ENCODE measurements at regions not wholly inside any gene's neighbourhood (a gene's known extent, or its start where the extent isn't known, plus 50 kb on each side); places are given as distances from the start of the nearest gene placed in this dataset.

DNA sequence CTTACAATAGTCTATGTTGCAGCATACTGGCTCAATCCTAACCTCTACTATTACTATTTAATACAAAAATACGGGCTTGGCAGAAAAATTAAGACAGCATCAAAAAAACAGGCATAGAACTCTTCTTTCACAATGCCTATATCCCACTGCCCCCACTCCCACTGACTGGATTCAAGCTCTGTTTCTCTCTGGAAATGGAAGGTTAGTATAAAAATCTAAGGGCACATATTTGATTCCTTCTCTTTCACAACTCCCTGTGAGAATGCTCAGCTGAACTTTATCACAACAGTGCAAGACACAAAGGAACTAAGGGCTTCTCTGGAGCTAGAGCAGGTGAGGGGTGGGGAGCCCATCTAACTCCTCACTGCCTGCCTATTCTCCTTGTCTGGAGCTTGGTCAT is 258.4 kb upstream of the FAM83B start (continued):
- TF ChIP-seq, protein P1, sequence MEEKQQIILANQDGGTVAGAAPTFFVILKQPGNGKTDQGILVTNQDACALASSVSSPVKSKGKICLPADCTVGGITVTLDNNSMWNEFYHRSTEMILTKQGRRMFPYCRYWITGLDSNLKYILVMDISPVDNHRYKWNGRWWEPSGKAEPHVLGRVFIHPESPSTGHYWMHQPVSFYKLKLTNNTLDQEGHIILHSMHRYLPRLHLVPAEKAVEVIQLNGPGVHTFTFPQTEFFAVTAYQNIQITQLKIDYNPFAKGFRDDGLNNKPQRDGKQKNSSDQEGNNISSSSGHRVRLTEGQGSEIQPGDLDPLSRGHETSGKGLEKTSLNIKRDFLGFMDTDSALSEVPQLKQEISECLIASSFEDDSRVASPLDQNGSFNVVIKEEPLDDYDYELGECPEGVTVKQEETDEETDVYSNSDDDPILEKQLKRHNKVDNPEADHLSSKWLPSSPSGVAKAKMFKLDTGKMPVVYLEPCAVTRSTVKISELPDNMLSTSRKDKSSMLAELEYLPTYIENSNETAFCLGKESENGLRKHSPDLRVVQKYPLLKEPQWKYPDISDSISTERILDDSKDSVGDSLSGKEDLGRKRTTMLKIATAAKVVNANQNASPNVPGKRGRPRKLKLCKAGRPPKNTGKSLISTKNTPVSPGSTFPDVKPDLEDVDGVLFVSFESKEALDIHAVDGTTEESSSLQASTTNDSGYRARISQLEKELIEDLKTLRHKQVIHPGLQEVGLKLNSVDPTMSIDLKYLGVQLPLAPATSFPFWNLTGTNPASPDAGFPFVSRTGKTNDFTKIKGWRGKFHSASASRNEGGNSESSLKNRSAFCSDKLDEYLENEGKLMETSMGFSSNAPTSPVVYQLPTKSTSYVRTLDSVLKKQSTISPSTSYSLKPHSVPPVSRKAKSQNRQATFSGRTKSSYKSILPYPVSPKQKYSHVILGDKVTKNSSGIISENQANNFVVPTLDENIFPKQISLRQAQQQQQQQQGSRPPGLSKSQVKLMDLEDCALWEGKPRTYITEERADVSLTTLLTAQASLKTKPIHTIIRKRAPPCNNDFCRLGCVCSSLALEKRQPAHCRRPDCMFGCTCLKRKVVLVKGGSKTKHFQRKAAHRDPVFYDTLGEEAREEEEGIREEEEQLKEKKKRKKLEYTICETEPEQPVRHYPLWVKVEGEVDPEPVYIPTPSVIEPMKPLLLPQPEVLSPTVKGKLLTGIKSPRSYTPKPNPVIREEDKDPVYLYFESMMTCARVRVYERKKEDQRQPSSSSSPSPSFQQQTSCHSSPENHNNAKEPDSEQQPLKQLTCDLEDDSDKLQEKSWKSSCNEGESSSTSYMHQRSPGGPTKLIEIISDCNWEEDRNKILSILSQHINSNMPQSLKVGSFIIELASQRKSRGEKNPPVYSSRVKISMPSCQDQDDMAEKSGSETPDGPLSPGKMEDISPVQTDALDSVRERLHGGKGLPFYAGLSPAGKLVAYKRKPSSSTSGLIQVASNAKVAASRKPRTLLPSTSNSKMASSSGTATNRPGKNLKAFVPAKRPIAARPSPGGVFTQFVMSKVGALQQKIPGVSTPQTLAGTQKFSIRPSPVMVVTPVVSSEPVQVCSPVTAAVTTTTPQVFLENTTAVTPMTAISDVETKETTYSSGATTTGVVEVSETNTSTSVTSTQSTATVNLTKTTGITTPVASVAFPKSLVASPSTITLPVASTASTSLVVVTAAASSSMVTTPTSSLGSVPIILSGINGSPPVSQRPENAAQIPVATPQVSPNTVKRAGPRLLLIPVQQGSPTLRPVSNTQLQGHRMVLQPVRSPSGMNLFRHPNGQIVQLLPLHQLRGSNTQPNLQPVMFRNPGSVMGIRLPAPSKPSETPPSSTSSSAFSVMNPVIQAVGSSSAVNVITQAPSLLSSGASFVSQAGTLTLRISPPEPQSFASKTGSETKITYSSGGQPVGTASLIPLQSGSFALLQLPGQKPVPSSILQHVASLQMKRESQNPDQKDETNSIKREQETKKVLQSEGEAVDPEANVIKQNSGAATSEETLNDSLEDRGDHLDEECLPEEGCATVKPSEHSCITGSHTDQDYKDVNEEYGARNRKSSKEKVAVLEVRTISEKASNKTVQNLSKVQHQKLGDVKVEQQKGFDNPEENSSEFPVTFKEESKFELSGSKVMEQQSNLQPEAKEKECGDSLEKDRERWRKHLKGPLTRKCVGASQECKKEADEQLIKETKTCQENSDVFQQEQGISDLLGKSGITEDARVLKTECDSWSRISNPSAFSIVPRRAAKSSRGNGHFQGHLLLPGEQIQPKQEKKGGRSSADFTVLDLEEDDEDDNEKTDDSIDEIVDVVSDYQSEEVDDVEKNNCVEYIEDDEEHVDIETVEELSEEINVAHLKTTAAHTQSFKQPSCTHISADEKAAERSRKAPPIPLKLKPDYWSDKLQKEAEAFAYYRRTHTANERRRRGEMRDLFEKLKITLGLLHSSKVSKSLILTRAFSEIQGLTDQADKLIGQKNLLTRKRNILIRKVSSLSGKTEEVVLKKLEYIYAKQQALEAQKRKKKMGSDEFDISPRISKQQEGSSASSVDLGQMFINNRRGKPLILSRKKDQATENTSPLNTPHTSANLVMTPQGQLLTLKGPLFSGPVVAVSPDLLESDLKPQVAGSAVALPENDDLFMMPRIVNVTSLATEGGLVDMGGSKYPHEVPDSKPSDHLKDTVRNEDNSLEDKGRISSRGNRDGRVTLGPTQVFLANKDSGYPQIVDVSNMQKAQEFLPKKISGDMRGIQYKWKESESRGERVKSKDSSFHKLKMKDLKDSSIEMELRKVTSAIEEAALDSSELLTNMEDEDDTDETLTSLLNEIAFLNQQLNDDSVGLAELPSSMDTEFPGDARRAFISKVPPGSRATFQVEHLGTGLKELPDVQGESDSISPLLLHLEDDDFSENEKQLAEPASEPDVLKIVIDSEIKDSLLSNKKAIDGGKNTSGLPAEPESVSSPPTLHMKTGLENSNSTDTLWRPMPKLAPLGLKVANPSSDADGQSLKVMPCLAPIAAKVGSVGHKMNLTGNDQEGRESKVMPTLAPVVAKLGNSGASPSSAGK (IDR thresholded peaks at IDR 0.05) = no peak
- TF ChIP-seq RCOR1 (IDR thresholded peaks at IDR 0.05; ENCODE audit: borderline replicate concordance in 1 of 2, low read depth in 2 of 2, low read length in 2 of 2) (no peak), ZNF830 (CRISPR knock-in tag; IDR thresholded peaks at IDR 0.05) (no peak), KAT2B (IDR thresholded peaks at IDR 0.05; ENCODE audit: low read depth, low read length) (no peak), NFIC (IDR thresholded peaks at IDR 0.05) (no peak), NONO (IDR thresholded peaks at IDR 0.05; ENCODE audit: low read depth in 2 of 2, low read length in 1 of 2) (no peak), NR0B1 (IDR thresholded peaks at IDR 0.05; ENCODE audit: partially characterized antibody) (no peak), NCOA6 (IDR thresholded peaks at IDR 0.05) (no peak), ZNF408 (CRISPR knock-in tag; IDR thresholded peaks at IDR 0.05; ENCODE audit: low read depth) (no peak), ZNF239 (CRISPR knock-in tag; IDR thresholded peaks at IDR 0.05) (no peak), ZBTB17 (CRISPR knock-in tag; IDR thresholded peaks at IDR 0.05) (no peak), DEAF1 (CRISPR knock-in tag; IDR thresholded peaks at IDR 0.05) (no peak), FOSL1 (tag; conservative IDR thresholded peaks at IDR 0.05) (no peak)
